GM19023 (cell line): ENCODE measurements at regions not wholly inside any gene's neighbourhood (a gene's known extent, or its start where the extent isn't known, plus 50 kb on each side); places are given as distances from the start of the nearest gene placed in this dataset.
"Not testable (repeated sequence)": the region's sequence is repeated elsewhere in the genome, so short reads cannot be mapped to it uniquely, and the experiment has no call there.

Experiments
- ATAC-seq: cut with Tn5 transposase; IDR thresholded peaks from one replicate; pipeline ENCODE4 v1.9.1; 2021; ENCODE audit warnings: mild to moderate bottlenecking, moderate library complexity; ENCODE audit not compliant: unreplicated experiment

- no peak for ATAC-seq
These were observed 2403.4 kb upstream of the ACO1 start for GRCh38 chr9:29981013-29981412.

DNA sequence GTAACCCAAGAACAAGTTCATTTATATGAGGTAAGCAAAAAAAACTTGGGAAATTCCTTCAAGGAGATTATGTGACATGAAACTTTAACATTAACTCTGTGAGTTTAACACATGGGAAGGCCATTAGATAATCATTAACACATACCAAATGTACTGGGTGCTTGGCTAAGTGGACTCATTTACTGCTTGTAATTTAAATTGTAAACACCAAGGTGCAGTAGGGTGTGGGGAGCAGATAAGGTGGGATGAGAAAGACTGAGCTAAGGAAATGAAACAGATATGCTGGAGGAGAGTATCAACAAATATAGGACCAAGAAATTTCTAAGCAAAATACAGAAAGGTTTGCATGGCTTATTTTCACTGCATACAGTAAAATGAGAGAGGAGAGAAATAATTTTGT lies 2384.8 kb upstream of the ACO1 start:
- no peak for ATAC-seq

DNA sequence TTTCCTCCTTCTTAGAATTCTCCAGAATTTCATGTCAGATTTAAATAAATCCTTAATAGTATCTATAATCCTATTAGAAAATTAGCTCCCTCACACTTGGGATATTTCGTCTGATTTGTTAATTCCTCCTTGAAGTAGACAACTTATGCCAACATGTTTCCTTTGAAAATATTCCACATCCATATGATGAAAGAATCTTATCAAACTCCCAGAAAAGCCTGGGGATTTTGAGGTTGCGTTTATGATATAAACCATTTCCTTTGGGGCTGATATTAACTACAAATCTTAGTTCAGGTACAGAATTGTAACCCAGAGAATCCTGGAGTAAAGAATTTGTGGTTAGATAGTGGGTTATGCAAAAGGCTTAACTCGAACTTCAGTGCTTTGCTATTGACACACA lies 2373.8 kb upstream of the ACO1 start:
- no peak for ATAC-seq

GRCh38 chr9:30012622-30013021 lies 2371.8 kb upstream of the ACO1 start:
- no peak for ATAC-seq

- no peak for ATAC-seq
These were observed 2369.4 kb upstream of the ACO1 start for GRCh38 chr9:30015073-30015472.

DNA sequence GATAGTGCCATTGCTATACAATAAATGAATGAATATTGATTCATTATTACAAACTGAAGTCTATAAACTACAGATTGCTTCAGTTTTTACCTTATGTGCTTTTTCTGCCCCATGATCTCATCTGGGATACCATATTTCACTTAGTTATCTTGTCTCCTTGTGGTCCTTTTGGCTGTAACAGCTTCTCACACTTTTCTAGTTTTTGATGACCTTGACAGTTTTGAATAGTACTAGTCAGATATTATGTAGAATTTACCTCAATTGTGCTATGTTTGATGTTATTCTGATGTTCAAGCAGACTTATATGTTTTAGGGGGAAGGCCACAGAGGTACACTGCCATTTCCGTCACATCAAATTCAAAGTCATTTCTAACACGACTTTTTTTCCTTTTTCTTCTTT lies 2364.3 kb upstream of the ACO1 start:
- ATAC-seq = no peak

GRCh38 chr9:30035761-30036160 lies 2348.7 kb upstream of the ACO1 start:
- ATAC-seq = no peak

DNA sequence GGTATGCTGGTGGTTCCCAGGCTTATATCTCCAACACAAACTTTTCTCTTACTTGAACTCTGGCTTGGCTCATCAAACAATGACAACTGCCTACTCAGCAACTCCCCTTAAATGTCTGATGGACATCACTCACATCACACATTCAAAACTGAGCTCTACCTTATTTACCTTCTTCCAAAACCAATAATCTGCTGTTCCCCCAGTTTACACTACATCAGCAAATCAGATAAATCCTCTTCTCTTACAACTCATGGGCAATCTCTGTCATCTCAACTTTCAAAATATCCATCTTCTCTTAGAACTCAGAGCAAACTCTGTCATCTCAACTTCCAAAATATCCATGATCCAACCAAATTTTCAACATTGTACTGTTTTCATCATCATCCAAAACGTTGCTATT lies 2347.9 kb upstream of the ACO1 start:
- ATAC-seq = no peak

GRCh38 chr9:30039712-30040111 lies 2344.7 kb upstream of the ACO1 start:
- ATAC-seq = no peak

DNA sequence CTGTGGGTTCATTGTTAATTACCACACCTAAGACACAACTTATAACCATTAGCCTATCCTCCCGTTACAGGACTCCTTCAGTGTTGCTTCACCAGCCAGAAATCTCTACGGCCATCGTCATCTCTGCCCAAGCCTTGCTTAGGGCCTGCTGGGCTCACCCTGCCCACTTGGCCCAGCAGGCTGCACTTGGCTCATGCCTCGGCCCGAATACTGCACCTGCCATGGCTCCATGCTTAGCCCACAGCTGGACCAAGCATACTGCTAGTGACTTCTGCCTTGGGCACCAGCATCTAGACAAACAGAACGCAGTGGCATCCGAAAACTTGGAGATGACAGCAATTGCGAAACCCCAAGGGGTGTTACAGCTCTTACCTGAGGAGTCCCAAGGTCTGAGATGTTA lies 2336.0 kb upstream of the ACO1 start:
- ATAC-seq = no peak

GRCh38 chr9:30058463-30058862 lies 2326.0 kb upstream of the ACO1 start:
- ATAC-seq = no peak

GRCh38 chr9:30060976-30061375 lies 2323.5 kb upstream of the ACO1 start:
- no peak for ATAC-seq

DNA sequence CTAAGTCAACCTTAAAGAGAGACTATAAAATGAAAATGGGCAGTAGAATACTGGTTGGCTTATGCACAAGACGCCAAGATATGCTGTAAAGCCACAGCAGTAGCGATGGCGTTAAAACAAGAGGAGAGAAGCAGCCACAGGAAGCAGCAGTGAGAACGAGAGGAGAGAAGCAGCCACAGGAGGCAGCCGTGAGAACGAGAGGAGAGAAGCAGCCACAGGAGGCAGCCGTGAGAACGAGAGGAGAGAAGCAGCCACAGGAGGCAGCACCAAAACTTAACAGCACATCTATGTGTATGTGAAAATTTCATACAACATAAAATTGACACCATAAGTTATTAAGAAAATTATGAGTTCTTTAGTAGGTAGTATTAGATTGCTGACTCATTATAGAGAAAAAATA lies 2318.6 kb upstream of the ACO1 start:
- ATAC-seq = no peak

DNA sequence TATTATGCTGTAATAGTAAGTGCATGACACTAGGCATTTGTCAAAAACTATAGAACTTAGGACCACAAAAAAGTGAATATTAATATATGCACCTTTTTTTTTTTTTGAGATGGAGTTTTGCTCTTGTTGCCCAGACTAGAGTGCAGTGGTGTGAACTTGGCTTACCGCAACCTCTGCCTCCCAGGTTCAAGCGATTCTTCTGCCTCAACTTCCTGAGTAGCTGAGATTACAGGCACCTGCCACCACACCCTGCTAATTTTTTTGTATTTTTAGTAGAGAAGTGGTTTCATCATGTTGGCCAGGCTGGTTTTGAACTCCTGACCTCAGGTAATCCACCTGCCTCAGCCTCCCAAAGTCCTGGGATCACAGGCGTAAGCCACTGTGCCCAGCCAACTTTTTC lies 2315.2 kb upstream of the ACO1 start:
- ATAC-seq = not testable (repeated sequence)

GRCh38 chr9:30075022-30075421 lies 2309.4 kb upstream of the ACO1 start:
- no peak for ATAC-seq

DNA sequence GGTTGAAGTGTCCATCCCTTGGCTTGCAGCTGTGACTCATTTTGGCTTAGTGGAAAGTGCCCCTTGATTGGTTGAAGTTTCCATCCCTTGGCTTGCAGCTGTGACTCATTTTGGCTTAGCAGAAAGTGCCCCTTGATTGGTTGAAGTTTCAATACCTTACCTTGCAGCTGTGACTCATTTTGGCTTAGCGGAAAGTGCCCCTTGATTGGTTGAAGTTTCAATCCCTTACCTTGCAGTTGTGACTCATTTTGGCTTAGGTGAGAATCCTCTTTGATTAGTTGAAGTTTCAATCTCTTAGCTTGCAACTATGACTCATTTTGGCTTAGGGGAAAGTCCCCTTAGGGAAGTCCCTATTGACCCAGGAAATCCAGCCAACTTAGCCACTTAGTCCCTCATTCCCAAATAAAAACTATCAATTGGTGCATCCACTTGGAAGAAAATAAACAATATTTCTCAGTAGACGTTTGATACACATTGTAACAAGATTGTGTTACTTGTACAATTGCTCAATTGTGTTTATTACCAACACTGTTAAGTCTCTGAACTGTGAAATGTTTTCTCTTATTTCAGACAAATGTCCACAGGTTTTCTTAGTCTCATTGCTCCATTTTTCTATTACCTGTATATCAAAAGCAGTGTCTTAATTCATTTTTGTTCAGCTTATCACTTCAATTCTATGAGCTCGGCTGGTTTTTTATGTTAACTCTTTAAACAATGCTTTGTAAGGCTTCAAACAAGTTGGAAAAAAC lies 2308.8 kb upstream of the ACO1 start:
- peak; percentile 81 for ATAC-seq

DNA sequence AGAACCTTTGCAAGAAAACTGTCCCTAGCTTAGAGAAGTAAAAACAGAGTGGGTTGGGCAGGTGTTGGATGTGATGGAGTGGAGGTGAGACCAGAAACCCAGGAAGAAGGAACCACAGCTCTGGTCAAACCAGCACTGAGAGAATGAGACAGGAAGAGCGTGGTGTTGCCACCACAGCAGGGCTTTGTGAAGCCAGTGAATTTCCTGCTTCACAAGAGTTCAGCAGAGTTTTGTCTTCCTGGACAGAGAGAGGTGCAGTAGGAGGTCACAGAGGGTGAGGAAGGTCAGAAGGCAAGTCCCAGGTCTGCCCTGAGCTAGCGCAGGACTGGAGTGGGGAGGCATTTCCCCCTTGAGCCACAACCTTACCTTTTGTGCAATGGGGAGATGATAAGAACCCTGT lies 2306.2 kb upstream of the ACO1 start:
- no peak for ATAC-seq

- ATAC-seq = no peak
These were observed 2295.0 kb upstream of the ACO1 start for GRCh38 chr9:30089428-30089827.

GRCh38 chr9:30103647-30104394 lies 2280.6 kb upstream of the ACO1 start:
- no peak for ATAC-seq

- not testable (repeated sequence) for ATAC-seq
These were observed 2277.3 kb upstream of the ACO1 start for GRCh38 chr9:30107134-30107533.

DNA sequence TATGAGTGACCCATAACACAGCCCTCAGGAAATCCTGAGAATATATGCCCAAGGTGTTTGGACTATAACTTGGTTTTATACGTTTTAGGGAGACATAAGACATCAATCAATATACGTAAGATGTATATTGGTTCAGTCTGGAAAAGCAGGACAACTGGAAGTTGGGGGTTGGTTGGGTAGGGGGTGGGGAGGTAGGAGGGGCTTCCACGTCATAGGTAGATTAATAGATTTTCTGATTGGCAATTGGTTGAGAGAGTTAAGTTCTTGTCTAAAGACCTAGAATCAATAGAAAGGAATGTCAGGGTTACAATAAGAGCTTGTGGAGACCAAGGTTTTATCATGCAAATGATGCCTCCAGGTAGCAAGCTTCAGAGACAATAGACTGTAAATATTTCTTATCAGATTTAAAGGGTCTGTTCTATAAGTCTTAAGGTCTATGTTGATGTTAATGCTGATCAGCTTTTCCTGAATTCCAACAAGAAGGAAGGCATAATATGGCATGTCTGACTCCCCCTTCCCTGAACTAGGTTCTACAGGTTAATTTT lies 2267.7 kb upstream of the ACO1 start:
- ATAC-seq = no peak

DNA sequence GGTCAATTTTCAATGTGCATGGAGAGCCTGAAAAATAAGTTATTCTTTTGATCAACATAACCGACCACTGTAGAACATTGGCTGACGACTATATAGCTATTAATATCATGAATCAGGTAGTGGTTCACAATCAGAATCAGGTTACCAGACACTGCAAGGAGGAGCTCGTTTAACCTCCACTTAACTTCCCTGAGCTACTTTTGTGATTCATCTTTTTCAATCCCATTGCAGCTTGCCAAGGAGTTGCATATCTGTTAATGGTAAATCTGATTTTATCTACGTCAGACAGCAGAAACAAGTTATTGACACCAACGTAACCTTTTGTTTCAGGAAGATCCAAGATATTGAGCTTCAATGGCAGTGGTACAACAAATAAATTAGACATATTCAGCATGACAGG lies 2263.8 kb upstream of the ACO1 start:
- ATAC-seq = no peak
